ENCODE measurements at regions not wholly inside any gene's neighbourhood (a gene's known extent, or its start where the extent isn't known, plus 50 kb on each side); places are given as distances from the start of the nearest gene placed in this dataset.
"Not testable (repeated sequence)": the region's sequence is repeated elsewhere in the genome, so short reads cannot be mapped to it uniquely, and the experiment has no call there.

DNA sequence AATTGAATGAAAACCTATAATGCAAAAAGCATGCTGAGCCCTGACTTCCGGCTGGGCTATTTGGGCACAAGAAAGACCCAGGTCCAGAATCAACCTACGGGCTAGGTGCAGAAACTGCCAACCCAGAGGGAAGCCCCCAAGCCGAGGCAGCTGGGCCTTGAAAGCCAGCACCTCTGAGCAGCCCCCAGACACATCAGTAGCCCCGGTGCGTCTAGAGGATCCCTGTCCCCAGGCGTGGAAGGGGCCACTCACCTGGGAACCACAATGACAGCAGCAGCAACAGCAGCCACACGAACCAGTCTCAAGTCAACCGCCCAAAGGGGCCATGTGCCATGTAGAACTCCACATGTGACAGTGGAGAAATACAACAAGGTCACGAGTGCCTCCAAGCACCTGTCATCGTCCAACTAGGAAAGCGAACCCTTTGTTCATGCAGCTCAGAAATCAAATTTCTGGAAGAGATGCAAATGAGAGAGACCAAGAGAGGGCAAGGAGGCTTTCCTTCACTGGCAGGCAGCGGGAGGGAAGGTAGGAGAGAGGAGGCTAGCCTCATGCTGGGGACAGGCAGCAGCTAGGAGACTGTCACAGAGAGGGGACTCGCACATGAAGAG, 57.5 kb upstream of the CHST15 start:
- no peak for DNase-seq (ENCODE audit: low read depth)
- TF ChIP-seq, protein P1, sequence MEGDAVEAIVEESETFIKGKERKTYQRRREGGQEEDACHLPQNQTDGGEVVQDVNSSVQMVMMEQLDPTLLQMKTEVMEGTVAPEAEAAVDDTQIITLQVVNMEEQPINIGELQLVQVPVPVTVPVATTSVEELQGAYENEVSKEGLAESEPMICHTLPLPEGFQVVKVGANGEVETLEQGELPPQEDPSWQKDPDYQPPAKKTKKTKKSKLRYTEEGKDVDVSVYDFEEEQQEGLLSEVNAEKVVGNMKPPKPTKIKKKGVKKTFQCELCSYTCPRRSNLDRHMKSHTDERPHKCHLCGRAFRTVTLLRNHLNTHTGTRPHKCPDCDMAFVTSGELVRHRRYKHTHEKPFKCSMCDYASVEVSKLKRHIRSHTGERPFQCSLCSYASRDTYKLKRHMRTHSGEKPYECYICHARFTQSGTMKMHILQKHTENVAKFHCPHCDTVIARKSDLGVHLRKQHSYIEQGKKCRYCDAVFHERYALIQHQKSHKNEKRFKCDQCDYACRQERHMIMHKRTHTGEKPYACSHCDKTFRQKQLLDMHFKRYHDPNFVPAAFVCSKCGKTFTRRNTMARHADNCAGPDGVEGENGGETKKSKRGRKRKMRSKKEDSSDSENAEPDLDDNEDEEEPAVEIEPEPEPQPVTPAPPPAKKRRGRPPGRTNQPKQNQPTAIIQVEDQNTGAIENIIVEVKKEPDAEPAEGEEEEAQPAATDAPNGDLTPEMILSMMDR (IDR thresholded peaks at IDR 0.05; ENCODE audit: control insufficient read depth, extremely low read depth, insufficient read depth) = no peak
- no peak overlapping the region for H3K4me3 ChIP-seq (ENCODE audit: low read depth, low read length)

DNA sequence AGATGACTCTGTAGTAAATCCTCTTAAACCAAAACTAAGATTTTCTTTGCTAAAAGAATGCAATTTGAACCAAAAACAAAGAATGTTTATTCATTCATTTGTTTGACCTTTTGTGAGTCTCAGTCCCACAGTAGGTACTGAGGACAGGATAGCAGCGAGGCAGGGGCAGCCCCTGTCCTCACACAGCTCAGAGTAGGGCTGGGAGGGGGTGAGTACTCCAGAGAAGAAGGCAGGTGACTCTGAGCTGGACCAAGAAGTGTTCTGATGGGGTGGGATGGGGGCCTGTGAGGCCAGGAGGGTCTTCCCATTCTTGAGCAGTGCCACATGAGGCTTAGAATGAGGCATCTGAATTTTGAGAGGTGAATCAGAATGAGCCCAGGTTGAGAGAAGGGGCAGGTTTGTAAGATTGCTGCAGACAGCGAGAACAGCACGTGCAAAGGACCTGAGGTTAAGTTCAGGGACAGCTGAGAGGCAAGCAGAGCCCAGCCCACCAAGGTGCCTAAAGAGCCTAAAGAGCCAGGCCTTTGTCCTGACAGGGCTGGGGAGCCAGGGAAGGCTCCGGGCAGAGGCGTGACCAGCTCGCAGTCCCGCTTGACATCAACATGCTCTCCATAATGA, 56.9 kb upstream of the CHST15 start:
- no peak for DNase-seq (ENCODE audit: low read depth)
- TF ChIP-seq, protein P1 (IDR thresholded peaks at IDR 0.05; ENCODE audit: control insufficient read depth, extremely low read depth, insufficient read depth) = no peak
- H3K4me3 ChIP-seq (ENCODE audit: low read depth, low read length) = no peak overlapping the region

DNA sequence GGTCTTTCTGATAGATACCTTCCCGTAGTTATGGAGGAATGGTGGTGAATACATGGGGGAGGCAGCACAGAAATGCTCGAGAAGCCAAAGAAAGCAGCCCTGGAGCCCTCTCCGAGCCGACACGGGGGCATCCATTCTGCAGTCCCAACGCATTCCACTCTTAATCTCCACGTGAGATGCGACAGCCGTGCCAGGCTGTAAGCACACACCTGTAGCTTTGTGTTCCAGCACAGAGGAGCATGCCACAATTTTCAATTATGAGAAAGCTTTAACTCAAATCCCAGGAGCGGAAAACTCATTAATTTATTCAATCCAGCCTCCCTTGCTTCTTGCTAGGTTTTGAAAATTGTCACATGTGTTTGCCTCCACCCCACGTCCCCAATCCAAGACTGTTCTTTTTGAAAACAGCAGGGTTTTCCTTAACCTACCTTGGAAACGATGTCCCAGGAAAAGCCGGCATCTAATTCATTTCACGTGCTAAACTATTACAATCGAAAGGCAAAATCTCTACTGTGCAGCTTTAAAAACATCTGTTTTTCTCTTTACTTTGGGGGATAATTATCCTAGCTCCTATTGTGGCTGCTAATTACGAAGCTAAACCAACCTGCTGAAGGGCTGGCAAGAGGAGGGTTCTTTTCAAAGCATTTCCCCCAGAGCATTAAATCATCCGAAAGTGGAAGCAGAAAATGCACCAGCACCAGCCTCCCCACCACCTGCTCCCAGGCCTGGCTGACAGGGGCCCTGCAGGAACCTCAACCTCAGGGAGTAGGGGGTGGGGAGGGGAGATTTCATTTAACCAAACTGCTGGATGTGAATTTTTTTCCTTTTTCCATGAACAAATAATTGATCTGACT, 56.0 kb upstream of the CHST15 start:
- DNase-seq (ENCODE audit: low read depth) = no peak
- TF ChIP-seq, protein P1 (IDR thresholded peaks at IDR 0.05; ENCODE audit: control insufficient read depth, extremely low read depth, insufficient read depth) = no peak
- no peak overlapping the region for H3K4me3 ChIP-seq (ENCODE audit: low read depth, low read length)

DNA sequence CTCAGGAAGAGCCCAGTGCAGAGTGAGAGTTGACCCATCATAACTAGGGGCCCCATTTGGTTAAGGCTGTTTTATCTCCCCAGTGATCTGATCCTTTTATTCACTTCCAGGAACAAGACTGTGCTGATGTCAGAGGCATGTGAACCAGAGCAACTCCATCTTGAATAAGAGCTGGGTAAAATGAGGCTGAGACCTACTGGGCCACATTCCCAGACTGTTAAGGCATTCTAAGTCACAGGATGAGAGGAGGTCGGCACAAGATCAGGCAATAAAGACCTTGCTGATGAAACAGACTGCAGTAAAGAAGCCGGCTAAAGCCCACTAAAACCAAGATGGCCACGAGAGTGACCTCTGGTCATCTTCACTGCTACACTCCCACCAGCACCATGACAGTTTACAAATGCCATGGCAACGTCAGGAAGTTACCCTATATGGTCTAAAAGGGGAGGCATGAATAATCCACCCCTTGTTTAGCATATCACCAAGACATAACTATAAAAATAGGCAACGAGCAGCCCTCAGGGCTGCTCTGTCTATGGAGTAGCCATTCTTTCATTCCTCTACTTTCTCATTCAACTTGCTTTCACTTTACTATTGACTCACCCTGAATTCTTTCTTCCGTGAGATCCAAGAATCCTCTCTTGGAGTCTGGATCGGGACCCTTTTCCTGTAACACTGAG, 55.3 kb upstream of the CHST15 start:
- DNase-seq (ENCODE audit: low read depth); H3K4me3 ChIP-seq (ENCODE audit: low read depth, low read length): not testable (repeated sequence)

DNA sequence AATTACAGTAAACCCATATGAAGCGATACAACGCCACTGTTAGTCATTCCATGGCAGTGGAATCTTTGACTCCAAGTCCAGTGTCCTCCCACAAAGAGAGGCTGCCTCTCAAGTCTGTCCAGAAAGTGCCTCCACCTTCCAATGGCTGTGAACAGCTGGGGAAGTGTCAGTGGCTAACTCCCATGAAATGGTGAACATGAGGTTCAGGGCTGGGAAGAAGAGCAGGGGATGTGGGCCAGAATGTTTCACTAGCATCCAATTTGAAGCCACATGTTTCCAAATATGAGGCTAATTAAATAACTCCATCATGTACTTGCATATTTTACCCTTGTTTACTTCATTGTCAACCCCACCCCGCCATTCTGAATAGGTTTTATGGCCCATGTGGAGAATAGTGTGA, 53.1 kb upstream of the CHST15 start:
- DNase-seq (ENCODE audit: low read depth) = no peak
- H3K4me3 ChIP-seq (ENCODE audit: low read depth, low read length) = no peak overlapping the region
- TF ChIP-seq, protein P1 (IDR thresholded peaks at IDR 0.05; ENCODE audit: control insufficient read depth, extremely low read depth, insufficient read depth) = no peak

DNA sequence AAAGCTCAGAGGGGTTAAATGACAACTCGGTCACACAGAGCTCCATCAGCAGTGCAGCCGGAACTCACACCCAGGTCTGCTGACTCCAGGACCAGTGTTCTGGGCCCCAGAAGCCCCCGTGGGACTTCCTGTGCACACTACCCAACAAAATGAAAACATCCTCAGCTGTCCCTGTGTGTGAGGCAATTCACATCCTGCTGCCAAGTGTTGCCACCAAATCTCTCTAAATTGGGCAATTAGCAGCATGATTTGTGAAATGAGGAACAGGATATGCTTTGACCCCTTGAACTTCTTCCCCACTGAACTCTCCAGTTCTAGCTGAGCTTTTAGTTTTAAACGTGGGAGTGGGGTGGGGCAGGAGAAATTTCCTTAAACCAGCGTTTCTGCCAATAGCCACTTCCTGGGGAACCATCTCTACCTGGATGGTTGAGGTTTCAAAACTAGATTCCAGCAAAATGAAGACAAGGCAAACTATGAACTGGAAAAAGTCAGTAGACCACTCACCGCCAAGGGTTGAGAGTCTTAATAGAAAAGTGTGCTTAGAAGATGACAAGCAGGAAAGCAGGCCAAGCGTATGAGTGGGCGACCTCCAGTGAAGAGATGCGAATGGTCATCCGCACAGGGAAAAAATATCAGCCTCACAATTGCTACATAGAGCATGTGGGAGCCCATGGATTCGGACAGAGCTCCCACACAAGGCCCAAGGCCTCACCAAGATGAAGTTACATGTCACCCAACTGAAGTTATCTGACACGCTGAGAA, 51.9 kb upstream of the CHST15 start:
- no peak for DNase-seq (ENCODE audit: low read depth)
- TF ChIP-seq, protein P1 (IDR thresholded peaks at IDR 0.05; ENCODE audit: control insufficient read depth, extremely low read depth, insufficient read depth) = no peak
- no peak overlapping the region for H3K4me3 ChIP-seq (ENCODE audit: low read depth, low read length)
